Smooth muscle cell (in vitro differentiated cells): ENCODE measurements at regions not wholly inside any gene's neighbourhood (a gene's known extent, or its start where the extent isn't known, plus 50 kb on each side); places are given as distances from the start of the nearest gene placed in this dataset.

Experiments used
- DNase-seq: peaks from one replicate; lab custom pipeline; 2025; ENCODE audit not compliant: unreplicated experiment; lab: John Stamatoyannopoulos, UW
- H2AFZ ChIP-seq: fragments of 200-600 bp; sonication (generic); 2 replicates; pipeline ENCODE4 v1.6.0; 2016; ENCODE audit warnings: antibody characterized with exemption, low read depth, mild to moderate bottlenecking
- H3F3A ChIP-seq: fragments of 200-600 bp; sonication (generic); 2 replicates; pipeline ENCODE4 v1.6.0; 2017; ENCODE audit warnings: antibody characterized with exemption, low read depth
- H3K27ac ChIP-seq: fragments of 200-600 bp; sonication (generic); 2 replicates; pipeline ENCODE4 v1.5.1; 2016; ENCODE audit warnings: low read depth, mild to moderate bottlenecking
- H3K27me3 ChIP-seq: fragments of 200-600 bp; sonication (generic); 2 replicates; pipeline ENCODE4 v1.6.1; 2016; ENCODE audit warnings: low read depth, mild to moderate bottlenecking
- H3K36me3 ChIP-seq: fragments of 200-600 bp; sonication (generic); 2 replicates; pipeline ENCODE4 v1.5.1; 2016; ENCODE audit warnings: low read depth
- H3K4me1 ChIP-seq: fragments of 200-600 bp; sonication (generic); 2 replicates; pipeline ENCODE4 v1.5.1; 2016; ENCODE audit warnings: low read depth
- H3K4me2 ChIP-seq: fragments of 200-600 bp; sonication (generic); 2 replicates; pipeline ENCODE4 v1.6.0; 2016; ENCODE audit warnings: mild to moderate bottlenecking
- H3K4me3 ChIP-seq: fragments of 200-600 bp; sonication (generic); 2 replicates; pipeline ENCODE4 v1.5.1; 2016; ENCODE audit warnings: mild to moderate bottlenecking
- H3K79me2 ChIP-seq: fragments of 200-600 bp; sonication (generic); 2 replicates; pipeline ENCODE4 v1.6.0; 2016; ENCODE audit warnings: low read depth, mild to moderate bottlenecking
- H3K9ac ChIP-seq: fragments of 200-600 bp; sonication (generic); 2 replicates; pipeline ENCODE4 v1.6.0; 2016; ENCODE audit warnings: low read depth
- H3K9me3 ChIP-seq: fragments of 200-600 bp; sonication (generic); replicated peaks from 2 replicates; pipeline ENCODE4 v1.5.1; 2016; ENCODE audit warnings: low read depth
- H4K20me1 ChIP-seq: fragments of 200-600 bp; sonication (generic); 2 replicates; pipeline ENCODE4 v1.6.0; 2016; ENCODE audit warnings: low read depth
- WGBS: methylation state at CpG from one replicate; pipeline ENCODE4 v1.1.7; 2016; ENCODE audit warnings: low lambda C conversion rate; 5-methylcytosine and 5-hydroxymethylcytosine counted together
- TF ChIP-seq, protein P1 (sequence below): fragments of 200-600 bp; sonication (generic); IDR thresholded peaks from 2 replicates; pipeline ENCODE4 v1.5.1; 2017; ENCODE audit warnings: borderline replicate concordance, mild to moderate bottlenecking, antibody characterized with exemption; ENCODE audit not compliant: insufficient read depth, poor library complexity, severe bottlenecking

DNA sequence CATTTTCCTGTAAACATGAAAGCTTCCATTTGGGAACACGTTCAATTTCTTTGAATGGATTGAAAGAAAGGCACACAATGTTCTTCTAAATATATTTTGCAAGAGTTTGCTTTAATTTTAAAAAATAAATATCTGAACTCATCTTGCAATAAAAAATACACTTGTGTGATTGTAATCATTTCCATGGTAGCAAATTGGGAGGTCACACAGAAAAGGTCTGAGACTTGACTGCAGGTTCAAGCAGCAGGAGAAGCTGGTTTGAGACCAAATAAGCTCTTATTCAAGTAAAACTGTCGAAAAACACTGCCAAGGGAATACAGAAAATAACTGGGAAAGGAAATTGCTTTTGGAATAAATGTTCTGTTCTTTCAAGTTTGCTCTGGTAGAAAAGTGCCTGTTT lies 498.9 kb downstream of the ADGRL2 start:
- Histone ChIP-seq H3F3A (no peaks in the 10 kb centered on the region), H3K27me3 (no peaks in the 10 kb centered on the region), H3K27ac (no peak overlapping the region), H3K9me3 (no peaks in the 10 kb centered on the region), H3K4me2 (no peak overlapping the region), H2AFZ (no peak overlapping the region), H3K36me3 (no peaks in the 10 kb centered on the region), H3K79me2 (no peaks in the 10 kb centered on the region), H3K4me3 (no peak overlapping the region), H4K20me1 (no peaks in the 10 kb centered on the region), H3K4me1 (no peaks in the 10 kb centered on the region), H3K9ac (no peak overlapping the region)
- WGBS = 95% methylated on average over 2 of the region's 2 CpGs
- TF ChIP-seq, protein P1, sequence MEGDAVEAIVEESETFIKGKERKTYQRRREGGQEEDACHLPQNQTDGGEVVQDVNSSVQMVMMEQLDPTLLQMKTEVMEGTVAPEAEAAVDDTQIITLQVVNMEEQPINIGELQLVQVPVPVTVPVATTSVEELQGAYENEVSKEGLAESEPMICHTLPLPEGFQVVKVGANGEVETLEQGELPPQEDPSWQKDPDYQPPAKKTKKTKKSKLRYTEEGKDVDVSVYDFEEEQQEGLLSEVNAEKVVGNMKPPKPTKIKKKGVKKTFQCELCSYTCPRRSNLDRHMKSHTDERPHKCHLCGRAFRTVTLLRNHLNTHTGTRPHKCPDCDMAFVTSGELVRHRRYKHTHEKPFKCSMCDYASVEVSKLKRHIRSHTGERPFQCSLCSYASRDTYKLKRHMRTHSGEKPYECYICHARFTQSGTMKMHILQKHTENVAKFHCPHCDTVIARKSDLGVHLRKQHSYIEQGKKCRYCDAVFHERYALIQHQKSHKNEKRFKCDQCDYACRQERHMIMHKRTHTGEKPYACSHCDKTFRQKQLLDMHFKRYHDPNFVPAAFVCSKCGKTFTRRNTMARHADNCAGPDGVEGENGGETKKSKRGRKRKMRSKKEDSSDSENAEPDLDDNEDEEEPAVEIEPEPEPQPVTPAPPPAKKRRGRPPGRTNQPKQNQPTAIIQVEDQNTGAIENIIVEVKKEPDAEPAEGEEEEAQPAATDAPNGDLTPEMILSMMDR = no peak
- DNase-seq = no peak

DNA sequence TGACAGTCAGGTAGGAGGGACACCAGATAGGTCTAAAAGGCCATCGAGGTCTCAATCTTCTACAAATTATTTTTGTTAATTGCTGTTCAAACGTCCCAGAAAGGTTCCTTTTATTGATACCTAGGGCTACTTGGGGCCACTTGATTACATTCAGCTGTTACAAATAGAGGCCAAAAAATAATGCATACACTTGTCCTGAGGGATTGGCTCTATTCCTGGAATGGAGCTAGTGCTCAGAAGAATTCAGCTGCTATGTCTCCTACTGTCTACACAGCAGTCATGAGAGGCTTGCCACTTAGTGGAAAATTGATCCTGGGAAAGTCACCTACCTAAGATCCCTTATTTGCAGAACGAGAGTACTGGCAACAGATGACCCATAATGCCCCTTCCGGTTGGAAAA lies 498.3 kb downstream of the ADGRL2 start:
- 89% methylated on average over 4 of the region's 4 CpGs for WGBS
- H3K9ac ChIP-seq = no peak overlapping the region
- H4K20me1 ChIP-seq = no peaks in the 10 kb centered on the region
- H3F3A ChIP-seq = no peaks in the 10 kb centered on the region
- H3K27me3 ChIP-seq = no peaks in the 10 kb centered on the region
- H3K4me2 ChIP-seq = no peak overlapping the region
- H3K27ac ChIP-seq = no peak overlapping the region
- H3K4me1 ChIP-seq = no peaks in the 10 kb centered on the region
- no peaks in the 10 kb centered on the region for H3K79me2 ChIP-seq
- TF ChIP-seq, protein P1 = no peak
- no peak for DNase-seq
- H3K9me3 ChIP-seq = no peaks in the 10 kb centered on the region
- H3K36me3 ChIP-seq = no peaks in the 10 kb centered on the region
- no peak overlapping the region for H2AFZ ChIP-seq
- no peak overlapping the region for H3K4me3 ChIP-seq

DNA sequence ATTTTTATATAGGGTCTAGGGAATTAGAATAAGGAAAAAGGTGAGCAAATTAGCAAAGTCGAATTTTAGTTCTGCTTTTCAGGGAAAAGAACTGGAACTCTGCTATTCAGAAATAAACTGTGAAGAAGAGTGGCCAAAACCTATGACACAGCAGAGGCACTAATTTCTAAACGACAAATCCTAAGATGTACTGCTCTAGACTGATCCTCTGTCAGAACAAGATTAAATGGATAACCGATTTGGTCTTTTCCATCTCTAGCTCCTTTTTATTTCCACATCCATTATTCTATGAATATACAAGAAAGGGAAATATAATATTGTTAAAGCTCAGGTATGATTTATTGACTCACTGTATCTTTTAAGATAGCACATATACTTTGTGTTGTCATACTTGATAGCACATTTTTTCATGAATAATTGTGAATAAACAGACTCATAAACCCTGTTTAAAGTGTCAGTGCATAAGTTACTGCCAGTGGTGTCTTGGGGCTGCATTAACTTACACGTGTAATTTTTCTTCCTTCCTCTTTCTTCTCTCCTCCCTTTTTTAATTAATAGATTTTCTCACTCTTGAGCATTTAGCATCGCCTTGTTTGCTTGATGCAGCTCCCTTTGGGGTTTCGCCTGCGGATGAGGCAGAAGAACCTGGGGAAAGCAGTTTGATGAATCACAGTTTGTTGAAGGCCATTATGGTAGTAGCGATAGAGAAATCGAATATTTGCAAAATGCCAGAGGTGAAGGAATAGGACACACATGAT lies 496.6 kb downstream of the ADGRL2 start:
- Histone ChIP-seq H3F3A (no peaks in the 10 kb centered on the region), H3K79me2 (no peaks in the 10 kb centered on the region), H2AFZ (no peak overlapping the region), H3K36me3 (no peaks in the 10 kb centered on the region), H3K4me3 (no peak overlapping the region), H3K27me3 (no peaks in the 10 kb centered on the region), H4K20me1 (no peaks in the 10 kb centered on the region), H3K4me1 (no peaks in the 10 kb centered on the region), H3K9ac (no peak overlapping the region), H3K9me3 (no peaks in the 10 kb centered on the region), H3K4me2 (no peak overlapping the region), H3K27ac (no peak overlapping the region)
- DNase-seq = no peak
- WGBS = 96% methylated on average over 9 of the region's 9 CpGs
- TF ChIP-seq, protein P1 = no peak

DNA sequence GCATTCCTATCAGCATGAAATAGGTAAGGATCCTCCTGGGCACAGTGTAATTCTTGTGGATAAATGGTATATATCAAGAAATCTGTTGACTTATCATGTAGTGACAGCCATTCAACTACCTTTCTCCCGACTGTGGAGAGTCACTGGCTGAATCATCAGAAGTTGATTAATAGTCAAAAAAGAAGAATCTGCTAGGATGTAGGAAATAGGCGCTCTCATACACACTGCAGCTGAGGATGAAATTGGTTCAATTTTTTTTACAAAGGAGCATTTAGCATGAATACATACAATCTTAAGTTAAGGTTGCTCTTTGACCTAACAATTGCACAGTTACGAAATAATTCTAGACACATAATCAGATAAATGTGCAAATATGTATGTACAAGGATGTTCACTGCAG lies 486.8 kb downstream of the ADGRL2 start:
- WGBS = 91% methylated on average over 3 of the region's 3 CpGs
- Histone ChIP-seq H3K4me2 (no peak overlapping the region), H3K9me3 (no peaks in the 10 kb centered on the region), H2AFZ (no peak overlapping the region), H3K79me2 (no peaks in the 10 kb centered on the region), H3K36me3 (no peaks in the 10 kb centered on the region), H3F3A (no peaks in the 10 kb centered on the region), H3K27me3 (no peaks in the 10 kb centered on the region), H4K20me1 (no peaks in the 10 kb centered on the region), H3K4me1 (no peaks in the 10 kb centered on the region), H3K27ac (no peak overlapping the region), H3K9ac (no peak overlapping the region), H3K4me3 (no peak overlapping the region)
- TF ChIP-seq, protein P1 = no peak
- no peak for DNase-seq
